ENCODE measurements at regions not wholly inside any gene's neighbourhood (a gene's known extent, or its start where the extent isn't known, plus 50 kb on each side); places are given as distances from the start of the nearest gene placed in this dataset.

GRCh38 chr2:58680755-58681310 is 439.7 kb upstream of the FANCL start:
- Histone ChIP-seq H4K20me1 (ENCODE audit: insufficient read depth, low read length) (no peaks in the 10 kb centered on the region), H3K36me3 (replicated peaks; ENCODE audit: low read depth, low read length) (no peaks in the 10 kb centered on the region), H3K4me1 (ENCODE audit: low read length) (no peaks in the 10 kb centered on the region), H3K79me2 (ENCODE audit: low read length) (no peaks in the 10 kb centered on the region), H3K27ac (ENCODE audit: low read length) (no peak overlapping the region), H3K4me3 (ENCODE audit: low read length) (no peak overlapping the region), H3K4me2 (ENCODE audit: low read length) (no peak overlapping the region), H3K9ac (ENCODE audit: low read length) (no peak overlapping the region), H3K9me3 (ENCODE audit: insufficient read depth, low read length) (no peaks in the 10 kb centered on the region), H3K27me3 (ENCODE audit: low read depth, low read length) (no peaks in the 10 kb centered on the region), H2AFZ (ENCODE audit: low read depth, low read length) (no peak overlapping the region)
- no peak for TF ChIP-seq EZH2phosphoT487 (IDR thresholded peaks at IDR 0.05; ENCODE audit: low read depth)
- TF ChIP-seq, protein P1, sequence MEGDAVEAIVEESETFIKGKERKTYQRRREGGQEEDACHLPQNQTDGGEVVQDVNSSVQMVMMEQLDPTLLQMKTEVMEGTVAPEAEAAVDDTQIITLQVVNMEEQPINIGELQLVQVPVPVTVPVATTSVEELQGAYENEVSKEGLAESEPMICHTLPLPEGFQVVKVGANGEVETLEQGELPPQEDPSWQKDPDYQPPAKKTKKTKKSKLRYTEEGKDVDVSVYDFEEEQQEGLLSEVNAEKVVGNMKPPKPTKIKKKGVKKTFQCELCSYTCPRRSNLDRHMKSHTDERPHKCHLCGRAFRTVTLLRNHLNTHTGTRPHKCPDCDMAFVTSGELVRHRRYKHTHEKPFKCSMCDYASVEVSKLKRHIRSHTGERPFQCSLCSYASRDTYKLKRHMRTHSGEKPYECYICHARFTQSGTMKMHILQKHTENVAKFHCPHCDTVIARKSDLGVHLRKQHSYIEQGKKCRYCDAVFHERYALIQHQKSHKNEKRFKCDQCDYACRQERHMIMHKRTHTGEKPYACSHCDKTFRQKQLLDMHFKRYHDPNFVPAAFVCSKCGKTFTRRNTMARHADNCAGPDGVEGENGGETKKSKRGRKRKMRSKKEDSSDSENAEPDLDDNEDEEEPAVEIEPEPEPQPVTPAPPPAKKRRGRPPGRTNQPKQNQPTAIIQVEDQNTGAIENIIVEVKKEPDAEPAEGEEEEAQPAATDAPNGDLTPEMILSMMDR (IDR thresholded peaks at IDR 0.05; ENCODE audit: low read depth, low read length): peak; percentile 30; the same call in 1 of the 2 replicates

GRCh38 chr2:58677748-58678147 is 436.6 kb upstream of the FANCL start:
- Histone ChIP-seq H3K4me1 (ENCODE audit: low read length) (no peaks in the 10 kb centered on the region), H2AFZ (ENCODE audit: low read depth, low read length) (no peak overlapping the region)
- no peak for TF ChIP-seq EZH2phosphoT487 (IDR thresholded peaks at IDR 0.05; ENCODE audit: low read depth)
- TF ChIP-seq, protein P1 (IDR thresholded peaks at IDR 0.05; ENCODE audit: low read depth, low read length): no peak

GRCh38 chr2:58671675-58672074 is 430.6 kb upstream of the FANCL start:
- no peaks in the 10 kb centered on the region for H3K27me3 ChIP-seq (ENCODE audit: low read depth, low read length)
- TF ChIP-seq, protein P1 (IDR thresholded peaks at IDR 0.05; ENCODE audit: low read depth, low read length): no peak
- TF ChIP-seq EZH2phosphoT487 (IDR thresholded peaks at IDR 0.05; ENCODE audit: low read depth): no peak
- H2AFZ ChIP-seq (ENCODE audit: low read depth, low read length): no peak overlapping the region

More at GRCh38 chr2:58677748-58678147, 436.6 kb upstream of the FANCL start:
- no peak overlapping the region for H3K27ac ChIP-seq (ENCODE audit: low read length)
- no peak overlapping the region for H3K4me2 ChIP-seq (ENCODE audit: low read length)
- no peak overlapping the region for H3K4me3 ChIP-seq (ENCODE audit: low read length)
- no peaks in the 10 kb centered on the region for H3K36me3 ChIP-seq (replicated peaks; ENCODE audit: low read depth, low read length)
- no peaks in the 10 kb centered on the region for H3K9me3 ChIP-seq (ENCODE audit: insufficient read depth, low read length)
- H3K9ac ChIP-seq (ENCODE audit: low read length): no peak overlapping the region
- H4K20me1 ChIP-seq (ENCODE audit: insufficient read depth, low read length): no peaks in the 10 kb centered on the region
- H3K27me3 ChIP-seq (ENCODE audit: low read depth, low read length): no peaks in the 10 kb centered on the region
- no peaks in the 10 kb centered on the region for H3K79me2 ChIP-seq (ENCODE audit: low read length)

GRCh38 chr2:58669998-58670397 is 428.9 kb upstream of the FANCL start:
- no peak overlapping the region for H2AFZ ChIP-seq (ENCODE audit: low read depth, low read length)
- H3K9me3 ChIP-seq (ENCODE audit: insufficient read depth, low read length): no peaks in the 10 kb centered on the region
- peaks cover 5% of the 10 kb centered on the region; the same call in 1 of the 2 replicates for H3K4me1 ChIP-seq (ENCODE audit: low read length)
- TF ChIP-seq EZH2phosphoT487 (IDR thresholded peaks at IDR 0.05; ENCODE audit: low read depth): no peak
- TF ChIP-seq, protein P1 (IDR thresholded peaks at IDR 0.05; ENCODE audit: low read depth, low read length): no peak
- H3K9ac ChIP-seq (ENCODE audit: low read length): no peak overlapping the region
- H3K79me2 ChIP-seq (ENCODE audit: low read length): no peaks in the 10 kb centered on the region
- H3K4me3 ChIP-seq (ENCODE audit: low read length): no peak overlapping the region
- H3K27me3 ChIP-seq (ENCODE audit: low read depth, low read length): no peaks in the 10 kb centered on the region
- H4K20me1 ChIP-seq (ENCODE audit: insufficient read depth, low read length): no peaks in the 10 kb centered on the region
- no peak overlapping the region for H3K27ac ChIP-seq (ENCODE audit: low read length)
- H3K4me2 ChIP-seq (ENCODE audit: low read length): no peak overlapping the region
- H3K36me3 ChIP-seq (replicated peaks; ENCODE audit: low read depth, low read length): no peaks in the 10 kb centered on the region

More at GRCh38 chr2:58671675-58672074, 430.6 kb upstream of the FANCL start:
- Histone ChIP-seq H3K4me3 (ENCODE audit: low read length) (no peak overlapping the region), H3K36me3 (replicated peaks; ENCODE audit: low read depth, low read length) (no peaks in the 10 kb centered on the region), H3K79me2 (ENCODE audit: low read length) (no peaks in the 10 kb centered on the region), H4K20me1 (ENCODE audit: insufficient read depth, low read length) (no peaks in the 10 kb centered on the region), H3K27ac (ENCODE audit: low read length) (no peak overlapping the region), H3K9ac (ENCODE audit: low read length) (no peak overlapping the region), H3K9me3 (ENCODE audit: insufficient read depth, low read length) (no peaks in the 10 kb centered on the region), H3K4me1 (ENCODE audit: low read length) (no peaks in the 10 kb centered on the region), H3K4me2 (ENCODE audit: low read length) (no peak overlapping the region)

Measured in OCI-LY3 (cell line).